GM21737 (cell line): ENCODE measurements at regions not wholly inside any gene's neighbourhood (a gene's known extent, or its start where the extent isn't known, plus 50 kb on each side); places are given as distances from the start of the nearest gene placed in this dataset.

Source experiments
- ATAC-seq: cut with Tn5 transposase; IDR thresholded peaks from one replicate; pipeline ENCODE4 v1.9.1; 2021; ENCODE audit warnings: mild to moderate bottlenecking, moderate library complexity; ENCODE audit not compliant: unreplicated experiment

DNA sequence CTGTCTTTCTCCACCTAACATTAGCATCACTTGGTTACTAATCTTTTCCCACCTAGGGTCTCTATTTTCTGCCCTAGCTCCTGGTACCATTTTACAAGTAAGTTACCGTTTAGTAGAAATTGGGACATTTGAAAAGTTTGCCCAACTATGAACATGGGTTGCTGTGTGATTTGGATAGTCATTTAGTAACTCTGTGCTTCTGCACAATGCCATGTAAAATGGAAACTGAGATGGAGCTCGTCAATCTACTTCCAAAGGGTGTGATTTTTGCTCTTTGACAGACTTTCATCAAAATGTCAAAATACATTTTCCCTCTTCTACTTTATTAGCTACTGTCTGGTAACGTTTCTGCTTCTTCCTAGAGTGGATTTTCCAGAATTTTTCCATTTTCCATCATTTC is 381.5 kb upstream of the B3GALT2 start:
- no peak for ATAC-seq

DNA sequence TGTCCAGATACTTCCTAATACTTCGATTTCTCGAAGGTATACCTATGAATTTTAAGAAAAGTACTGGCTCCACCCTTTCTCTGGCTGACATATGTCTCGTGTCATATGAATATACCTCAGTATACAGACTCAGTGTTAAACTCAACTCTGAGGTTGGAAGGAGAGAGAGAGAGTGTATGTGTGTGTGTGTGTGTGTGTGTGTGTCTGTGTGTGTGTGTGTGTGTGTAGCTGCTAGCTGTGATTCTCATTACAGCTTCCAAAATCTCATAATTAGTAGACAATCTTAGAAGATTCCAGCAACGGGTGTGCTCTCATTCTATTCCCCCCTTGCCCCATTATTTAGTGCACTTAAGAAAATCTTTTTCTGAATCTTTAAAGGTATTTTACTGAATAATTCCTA is 380.3 kb upstream of the B3GALT2 start:
- ATAC-seq: no peak

DNA sequence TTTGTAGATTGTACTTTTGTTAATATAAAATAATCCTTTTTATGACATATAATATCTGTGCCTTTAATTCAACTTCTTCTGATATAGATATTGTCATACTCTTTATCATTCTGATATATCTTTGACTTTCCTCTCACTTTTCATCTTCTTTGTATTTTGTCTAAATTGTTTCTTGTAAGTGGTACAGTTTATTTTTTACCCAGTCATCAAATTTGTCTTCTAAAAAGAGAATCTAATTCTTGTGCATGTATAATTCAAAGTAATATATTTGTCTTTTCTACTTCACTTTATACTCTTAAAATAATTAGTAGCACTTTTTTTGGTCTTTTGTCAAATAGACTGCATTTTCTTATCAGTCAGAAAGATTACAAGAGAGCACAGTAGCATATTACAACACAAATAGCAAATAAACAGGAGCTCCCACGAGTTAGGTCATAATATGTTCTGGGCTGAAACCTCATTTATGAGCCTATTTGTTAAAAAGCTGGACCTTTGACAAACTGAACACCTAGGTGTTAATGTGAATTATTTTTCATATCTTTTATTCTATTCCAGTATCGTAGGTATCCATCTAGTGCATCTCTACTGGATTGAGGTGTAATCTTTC is 379.7 kb upstream of the B3GALT2 start:
- no peak for ATAC-seq

DNA sequence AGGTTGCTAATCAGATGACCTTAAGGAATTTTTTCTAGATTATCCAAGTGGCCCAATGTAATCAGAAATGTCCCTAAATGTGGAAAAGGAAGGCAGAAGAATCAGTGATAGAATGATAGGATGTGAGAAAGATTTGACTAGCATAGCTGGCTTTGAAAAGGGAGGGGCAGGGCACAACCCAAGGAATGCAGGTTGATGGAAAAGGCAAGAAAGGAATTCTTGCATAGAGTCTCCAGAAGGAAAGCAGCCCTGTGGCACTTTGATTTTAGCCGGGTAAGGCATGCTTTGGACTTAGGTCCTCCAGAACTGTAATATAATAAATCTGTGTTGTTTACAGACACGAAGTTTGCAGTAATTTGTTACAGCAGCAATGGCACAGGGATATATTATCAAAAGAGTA is 375.7 kb upstream of the B3GALT2 start:
- ATAC-seq: no peak

- ATAC-seq: no peak
Observed at GRCh38 chr1:193558491-193559028, 372.1 kb upstream of the B3GALT2 start.

DNA sequence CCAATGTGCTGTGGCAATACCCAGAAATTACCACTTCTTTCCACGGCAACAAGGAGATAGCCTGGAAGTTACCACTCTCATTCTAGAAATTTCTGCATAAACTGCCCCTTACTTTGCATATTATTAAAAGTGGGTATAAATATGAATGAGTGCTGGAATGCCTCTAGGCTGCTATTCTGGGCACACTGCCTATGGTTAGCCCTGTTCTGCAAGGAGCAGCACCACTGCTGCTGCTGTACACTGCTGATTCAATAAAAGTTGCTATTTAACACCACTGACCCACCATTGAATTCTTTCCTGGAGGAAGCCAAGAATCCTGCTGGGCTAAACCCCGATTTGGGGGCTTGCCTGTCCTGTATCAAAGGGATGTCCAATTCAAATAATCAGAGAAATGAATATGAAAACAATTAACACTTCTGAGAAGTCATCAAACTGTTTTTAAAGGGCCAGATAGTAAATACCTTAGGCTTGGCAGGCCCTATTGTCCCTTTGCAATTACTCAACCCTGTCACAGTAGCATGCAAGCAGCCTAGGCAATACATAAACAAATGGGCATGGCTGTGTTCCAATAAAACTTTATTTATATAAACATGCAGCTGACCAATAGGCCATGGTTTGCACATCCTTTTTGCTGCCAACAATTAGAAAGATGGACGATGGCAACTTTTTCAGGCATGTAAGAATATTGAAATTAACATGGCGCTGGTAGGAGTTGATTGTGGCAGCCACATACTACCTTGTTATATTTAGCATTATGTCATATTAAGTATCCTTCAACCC is 369.4 kb upstream of the B3GALT2 start:
- ATAC-seq: no peak

DNA sequence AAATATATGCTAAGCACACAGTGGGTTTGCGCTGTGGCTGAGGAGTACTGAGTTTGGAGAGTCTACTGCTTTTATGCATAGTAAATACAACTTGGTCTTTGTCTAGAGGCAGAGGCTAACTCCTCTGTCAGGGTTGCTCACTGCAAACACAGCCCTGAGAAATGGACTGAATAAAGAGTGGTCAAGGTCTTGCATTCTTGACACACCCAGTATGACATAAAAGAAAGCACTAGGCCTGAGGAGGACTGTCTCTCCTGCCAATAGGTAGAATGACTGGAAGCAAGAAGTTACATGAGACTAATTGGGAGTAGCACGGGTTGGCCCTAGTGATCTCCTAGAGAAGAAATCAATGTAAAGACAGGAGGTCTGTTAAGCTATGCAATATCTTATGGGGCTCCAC is 367.2 kb upstream of the B3GALT2 start:
- ATAC-seq: no peak

GRCh38 chr1:193552274-193552673 is 365.9 kb upstream of the B3GALT2 start:
- no peak for ATAC-seq

GRCh38 chr1:193549081-193549480 is 362.7 kb upstream of the B3GALT2 start:
- no peak for ATAC-seq

DNA sequence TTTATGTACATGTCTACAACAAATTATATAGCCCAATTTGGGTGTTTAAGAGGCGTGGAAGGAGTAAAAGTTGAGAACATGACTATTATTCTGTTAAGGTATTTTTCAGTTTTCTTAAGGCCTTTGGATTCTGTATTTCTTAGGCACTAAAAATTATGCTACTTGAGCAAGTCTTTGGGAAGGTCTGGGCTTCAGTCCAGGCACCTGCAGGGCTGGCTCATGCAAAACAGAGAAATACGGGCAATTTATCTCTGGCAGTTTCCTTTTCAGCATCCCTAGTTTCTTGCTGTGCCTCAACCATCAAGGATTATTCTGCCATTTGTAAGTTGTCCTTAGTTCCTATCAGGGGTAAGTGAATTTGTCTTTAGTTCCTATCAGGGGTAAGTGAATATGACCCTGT is 358.8 kb upstream of the B3GALT2 start:
- no peak for ATAC-seq

- no peak for ATAC-seq
Observed at GRCh38 chr1:193543259-193543658, 356.8 kb upstream of the B3GALT2 start.

- no peak for ATAC-seq
Observed at GRCh38 chr1:193542690-193543089, 356.3 kb upstream of the B3GALT2 start.

DNA sequence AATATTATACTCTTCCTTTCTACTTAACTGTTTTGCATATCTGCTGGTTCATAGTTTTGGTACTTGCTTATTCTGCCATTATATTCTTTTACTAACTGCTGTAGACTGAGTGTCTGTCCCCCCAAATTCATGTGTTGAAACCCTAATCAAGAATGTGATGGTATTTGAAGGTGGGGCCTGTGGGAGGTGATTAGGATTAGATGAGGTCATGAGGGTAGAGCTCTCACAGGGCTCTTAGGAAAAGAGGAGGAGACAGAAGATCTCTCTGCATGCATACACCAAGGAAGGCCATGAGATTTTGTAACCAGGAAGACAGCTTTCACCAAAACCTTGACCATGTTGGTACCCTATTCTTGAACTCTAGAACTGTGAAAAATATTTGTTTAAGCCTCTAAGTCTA is 354.1 kb upstream of the B3GALT2 start:
- peak; percentile 2 for ATAC-seq

DNA sequence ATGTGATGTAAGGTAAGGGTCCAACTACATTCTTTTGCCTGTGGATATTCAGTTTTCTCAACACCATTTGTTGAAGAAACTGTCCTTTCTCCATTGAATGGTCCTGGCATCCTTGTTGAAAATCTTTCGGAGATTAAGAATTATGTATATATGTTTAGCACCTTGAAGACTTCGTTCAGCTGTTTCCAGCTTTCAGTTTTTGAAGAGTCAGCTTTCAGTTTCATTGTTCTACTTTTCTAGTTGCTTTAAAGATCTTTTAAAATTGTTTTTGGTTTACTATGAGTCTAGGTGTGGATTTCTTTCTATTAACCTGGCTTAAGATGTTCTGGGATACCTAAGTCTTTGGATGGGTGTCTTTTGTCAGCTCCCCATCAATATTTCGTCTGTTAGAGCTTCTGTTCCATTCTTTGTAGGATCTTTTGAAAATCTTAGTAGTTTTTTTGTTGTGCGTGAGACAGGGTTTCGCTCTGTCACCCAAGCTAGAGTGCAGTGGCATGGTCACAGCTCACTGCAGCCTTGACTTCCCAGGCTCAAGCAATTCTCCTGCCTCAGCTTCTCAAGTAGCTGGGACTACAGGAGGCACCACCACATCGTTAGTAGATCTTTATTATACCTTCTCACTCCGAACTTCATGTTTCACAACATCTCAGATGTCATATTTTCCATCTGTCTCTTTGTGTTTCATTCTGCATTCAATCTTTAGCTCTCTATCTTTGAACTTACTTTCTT is 353.5 kb upstream of the B3GALT2 start:
- ATAC-seq: peak; percentile 51

DNA sequence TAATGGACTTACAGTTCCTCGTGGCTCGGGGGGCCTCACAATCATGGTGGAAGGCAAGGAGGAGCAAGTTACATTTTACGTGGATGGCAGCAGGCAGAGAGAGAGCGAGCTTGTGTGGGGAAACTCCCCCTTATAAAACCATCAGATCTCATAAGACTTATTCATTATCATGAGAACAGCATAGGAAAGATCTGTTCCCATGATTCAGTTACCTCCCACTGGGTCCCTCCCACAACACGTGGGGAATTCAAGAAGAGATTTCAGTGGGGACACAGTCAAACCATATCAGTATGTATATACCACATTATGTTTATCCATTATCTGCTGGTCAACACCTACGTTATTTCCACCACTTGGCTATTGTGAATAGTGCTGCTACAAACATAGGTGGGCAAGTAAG is 352.3 kb upstream of the B3GALT2 start:
- no peak for ATAC-seq

DNA sequence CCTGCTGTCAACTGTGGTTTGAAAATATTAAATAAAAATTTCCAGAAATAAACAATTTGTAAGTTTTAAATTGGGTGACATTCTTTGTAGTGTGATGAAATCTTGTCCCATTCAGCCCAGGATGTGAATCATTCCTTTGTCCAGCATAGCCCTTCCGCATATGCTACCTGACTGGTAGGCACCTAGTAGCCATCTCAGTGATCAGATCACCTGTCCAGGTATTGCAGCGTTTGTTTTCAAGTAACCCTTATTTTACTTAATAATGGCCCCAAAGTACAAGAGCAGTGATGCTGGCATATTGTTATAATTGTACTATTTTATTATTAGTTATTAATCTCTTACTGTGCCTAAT is 351.6 kb upstream of the B3GALT2 start:
- no peak for ATAC-seq

GRCh38 chr1:193537266-193538002 is 351.0 kb upstream of the B3GALT2 start:
- ATAC-seq: peak; percentile 93

DNA sequence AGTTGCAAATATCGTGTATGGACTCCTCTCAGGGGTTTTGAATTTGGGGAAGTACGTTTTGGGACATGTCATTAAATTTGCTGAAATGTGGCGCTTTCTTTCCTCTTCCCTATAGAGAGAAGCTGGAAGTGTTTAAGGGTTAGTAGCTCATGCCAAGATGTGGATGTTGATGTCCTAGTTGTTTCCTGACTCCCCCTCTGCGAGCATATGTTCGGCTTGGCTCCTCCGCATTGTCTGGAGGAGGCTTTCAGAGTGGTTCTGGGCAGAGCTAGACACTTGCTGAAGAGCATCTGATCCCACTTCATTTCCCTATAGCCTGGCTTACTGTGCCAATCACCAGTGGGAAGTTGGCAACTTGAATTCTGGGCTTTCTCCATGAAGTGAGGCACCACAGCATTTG is 347.4 kb upstream of the B3GALT2 start:
- no peak for ATAC-seq

- no peak for ATAC-seq
Observed at GRCh38 chr1:193525917-193526710, 339.7 kb upstream of the B3GALT2 start.

DNA sequence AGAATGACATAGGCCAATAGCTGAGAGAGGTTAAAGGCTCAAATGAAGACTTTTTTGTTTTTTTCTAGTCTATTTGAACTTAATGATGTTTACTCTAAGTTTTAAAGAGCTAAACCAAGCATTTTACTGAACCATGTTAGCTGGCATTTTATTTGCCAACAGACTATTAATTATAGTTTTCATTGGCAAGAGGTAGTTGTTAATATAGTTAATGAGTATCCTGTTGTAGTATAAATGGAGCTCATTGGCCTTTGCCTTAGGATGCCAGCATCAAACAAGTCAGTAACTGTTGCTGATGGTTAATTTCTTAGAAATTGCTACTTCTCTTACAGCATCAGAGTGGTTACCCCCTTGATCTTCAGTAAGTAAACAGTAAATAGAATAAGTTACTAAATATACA is 339.0 kb upstream of the B3GALT2 start:
- no peak for ATAC-seq
